Activated naive CD4-positive, alpha-beta T cell treated with anti-CD3 and anti-CD28 coated beads for 36 hours (primary cell): ENCODE measurements at regions not wholly inside any gene's neighbourhood (a gene's known extent, or its start where the extent isn't known, plus 50 kb on each side); places are given as distances from the start of the nearest gene placed in this dataset.
"Not testable (repeated sequence)": the region's sequence is repeated elsewhere in the genome, so short reads cannot be mapped to it uniquely, and the experiment has no call there.

Experiments
- CTCF ChIA-PET: fragments of 350-600 bp; sonication (Branson Sonifier 250); formaldehyde crosslinking; loops from one replicate; lab custom pipeline; 2021; ENCODE audit warnings: antibody characterized with exemption; lab: Charles Lee
- DNase-seq: peaks from one replicate; pipeline ENCODE4 v3.0.0-alpha.2; 2020
- H3K27ac Mint-ChIP-seq: one replicate; pipeline ENCODE4 v1.8.0; 2021; ENCODE audit warnings: mild to moderate bottlenecking, mixed read lengths
- H3K27me3 Mint-ChIP-seq: one replicate; pipeline ENCODE4 v1.8.0; 2021; ENCODE audit warnings: low read depth, mixed read lengths
- H3K36me3 Mint-ChIP-seq: one replicate; pipeline ENCODE4 v1.8.0; 2021; ENCODE audit warnings: low read depth, mixed read lengths
- H3K4me1 Mint-ChIP-seq: one replicate; pipeline ENCODE4 v1.8.0; 2021; ENCODE audit warnings: low read depth, mixed read lengths
- H3K4me3 Mint-ChIP-seq: one replicate; pipeline ENCODE4 v1.8.0; 2021; ENCODE audit warnings: mild to moderate bottlenecking, moderate library complexity, mixed read lengths
- H3K9me3 Mint-ChIP-seq: one replicate; pipeline ENCODE4 v1.8.0; 2021; ENCODE audit warnings: mixed read lengths
- intact Hi-C: fragments of 100-400 bp; cut with micrococcal nuclease; formaldehyde crosslinking; loops from one replicate; pipeline ENCODE4 v1.15.1; 2023

DNA sequence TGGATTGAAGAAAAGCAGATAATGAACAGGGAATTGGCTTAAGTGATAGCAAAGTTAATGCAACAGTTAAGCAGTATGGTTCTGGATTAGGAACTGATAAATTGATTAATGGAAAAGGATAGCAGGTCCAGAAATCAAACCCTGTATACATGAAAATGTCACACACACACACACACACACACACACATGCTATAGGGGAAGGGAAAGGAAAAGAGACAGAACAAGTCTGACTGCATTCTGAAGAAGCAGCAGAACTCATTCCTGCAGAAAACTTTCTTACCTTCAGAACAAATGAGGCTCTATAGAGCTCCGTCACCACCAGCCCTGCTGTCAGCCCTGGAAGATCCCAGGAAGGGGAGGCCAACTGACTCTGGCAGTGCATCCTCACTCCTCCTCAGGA lies 173.2 kb upstream of the NUDT10 start:
- H3K4me1 Mint-ChIP-seq, intact Hi-C loops, H3K36me3 Mint-ChIP-seq, DNase-seq, H3K27me3 Mint-ChIP-seq, H3K9me3 Mint-ChIP-seq, H3K27ac Mint-ChIP-seq, H3K4me3 Mint-ChIP-seq: not testable (repeated sequence)
- CTCF ChIA-PET = interaction anchor here (0.7 kb wide), 1 partner anchor 20 kb away, joined by 4 read pairs; no protein-coding TSS in a partner anchor

- no peaks in the 10 kb centered on the region for H3K9me3 Mint-ChIP-seq
- intact Hi-C loops = no loop called here
- H3K4me3 Mint-ChIP-seq = no peak overlapping the region
- H3K27me3 Mint-ChIP-seq = no peaks in the 10 kb centered on the region
- CTCF ChIA-PET = no interaction called here
- peaks cover 1% of the 10 kb centered on the region for H3K36me3 Mint-ChIP-seq
- no peak overlapping the region for H3K27ac Mint-ChIP-seq
- DNase-seq = no peak
- no peaks in the 10 kb centered on the region for H3K4me1 Mint-ChIP-seq
These were observed 168.9 kb upstream of the NUDT10 start for GRCh38 chrX:51163730-51164129.

- intact Hi-C loops, H3K27ac Mint-ChIP-seq: not testable (repeated sequence)
These were observed 154.2 kb upstream of the NUDT10 start for GRCh38 chrX:51178356-51178900.

GRCh38 chrX:51179805-51180204 lies 152.8 kb upstream of the NUDT10 start:
- H3K9me3 Mint-ChIP-seq, intact Hi-C loops, DNase-seq, H3K36me3 Mint-ChIP-seq, H3K4me1 Mint-ChIP-seq, H3K27ac Mint-ChIP-seq, H3K4me3 Mint-ChIP-seq, H3K27me3 Mint-ChIP-seq: not testable (repeated sequence)
- CTCF ChIA-PET = interaction anchor here (0.5 kb wide), 1 partner anchor 21 kb away, joined by 4 read pairs; no protein-coding TSS in a partner anchor

More at GRCh38 chrX:51178356-51178900, 154.2 kb upstream of the NUDT10 start:
- H3K9me3 Mint-ChIP-seq, H3K36me3 Mint-ChIP-seq, H3K4me1 Mint-ChIP-seq, CTCF ChIA-PET, H3K4me3 Mint-ChIP-seq, H3K27me3 Mint-ChIP-seq, DNase-seq: not testable (repeated sequence)

- no peaks in the 10 kb centered on the region for H3K4me1 Mint-ChIP-seq
- DNase-seq = no peak
- no peak overlapping the region for H3K27ac Mint-ChIP-seq
- CTCF ChIA-PET = no interaction called here
- intact Hi-C loops = no loop called here
- peaks cover 1% of the 10 kb centered on the region for H3K36me3 Mint-ChIP-seq
- H3K9me3 Mint-ChIP-seq = no peaks in the 10 kb centered on the region
- H3K4me3 Mint-ChIP-seq = no peak overlapping the region
- no peaks in the 10 kb centered on the region for H3K27me3 Mint-ChIP-seq
These were observed 150.1 kb upstream of the NUDT10 start for GRCh38 chrX:51182545-51182944.

GRCh38 chrX:51192104-51192503 lies 140.5 kb upstream of the NUDT10 start:
- Mint-ChIP-seq H3K4me3 (no peak overlapping the region), H3K27me3 (no peaks in the 10 kb centered on the region), H3K4me1 (no peaks in the 10 kb centered on the region), H3K36me3 (peaks cover 16% of the 10 kb centered on the region), H3K9me3 (peaks cover 16% of the 10 kb centered on the region), H3K27ac (no peak overlapping the region)
- CTCF ChIA-PET = no interaction called here
- DNase-seq = no peak
- intact Hi-C loops = no loop called here

GRCh38 chrX:51215266-51215665 lies 117.4 kb upstream of the NUDT10 start:
- intact Hi-C loops = no loop called here
- no peaks in the 10 kb centered on the region for H3K27me3 Mint-ChIP-seq
- H3K27ac Mint-ChIP-seq = no peak overlapping the region
- CTCF ChIA-PET = no interaction called here
- H3K36me3 Mint-ChIP-seq = no peaks in the 10 kb centered on the region
- no peak overlapping the region for H3K4me3 Mint-ChIP-seq
- no peaks in the 10 kb centered on the region for H3K4me1 Mint-ChIP-seq
- H3K9me3 Mint-ChIP-seq = no peaks in the 10 kb centered on the region
- DNase-seq = no peak

DNA sequence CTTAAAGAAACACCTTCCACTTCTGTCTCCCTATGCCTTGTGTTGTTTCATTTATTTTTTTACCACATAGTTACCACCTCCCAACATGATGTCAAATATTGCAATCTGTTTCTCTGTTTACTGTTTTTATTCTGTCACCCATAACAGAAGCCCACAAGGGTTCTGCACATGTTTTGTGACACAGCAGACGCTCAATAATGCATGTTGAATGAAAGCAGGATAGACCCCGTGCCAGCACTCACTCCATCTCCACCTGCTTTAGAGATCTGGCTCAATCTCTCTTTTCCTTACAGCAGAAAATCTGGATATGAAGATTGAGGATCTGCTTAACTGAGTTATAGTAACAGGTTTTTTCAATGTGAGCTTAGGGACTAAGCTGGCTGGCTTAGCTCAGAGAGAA lies 116.8 kb upstream of the NUDT10 start:
- H3K27ac Mint-ChIP-seq = no peak overlapping the region
- no peak for DNase-seq
- H3K9me3 Mint-ChIP-seq = peaks cover under 1% of the 10 kb centered on the region
- H3K4me3 Mint-ChIP-seq = no peak overlapping the region
- intact Hi-C loops = no loop called here
- H3K36me3 Mint-ChIP-seq = no peaks in the 10 kb centered on the region
- no peaks in the 10 kb centered on the region for H3K4me1 Mint-ChIP-seq
- CTCF ChIA-PET = no interaction called here
- no peaks in the 10 kb centered on the region for H3K27me3 Mint-ChIP-seq

DNA sequence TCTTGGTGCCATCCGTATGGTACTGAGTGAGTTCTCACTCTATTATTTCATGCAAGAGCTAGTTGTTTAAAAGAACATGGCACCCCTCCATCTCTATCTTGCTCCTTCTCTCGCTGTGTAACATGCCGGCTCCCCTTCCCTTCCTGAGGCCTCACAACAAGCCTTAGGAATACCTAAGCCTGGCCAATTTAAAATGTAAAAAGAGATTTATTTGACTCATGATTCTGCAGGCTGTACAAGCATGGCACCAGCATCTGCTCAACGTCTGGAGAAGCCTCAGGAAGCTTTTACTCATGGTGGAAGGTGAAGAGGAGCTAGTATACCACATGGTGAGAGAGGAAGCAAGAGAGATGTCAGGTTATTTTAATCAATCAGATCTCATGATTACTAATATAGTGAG lies 90.4 kb upstream of the NUDT10 start:
- Mint-ChIP-seq H3K27me3 (no peaks in the 10 kb centered on the region), H3K36me3 (peaks cover 35% of the 10 kb centered on the region)

DNA sequence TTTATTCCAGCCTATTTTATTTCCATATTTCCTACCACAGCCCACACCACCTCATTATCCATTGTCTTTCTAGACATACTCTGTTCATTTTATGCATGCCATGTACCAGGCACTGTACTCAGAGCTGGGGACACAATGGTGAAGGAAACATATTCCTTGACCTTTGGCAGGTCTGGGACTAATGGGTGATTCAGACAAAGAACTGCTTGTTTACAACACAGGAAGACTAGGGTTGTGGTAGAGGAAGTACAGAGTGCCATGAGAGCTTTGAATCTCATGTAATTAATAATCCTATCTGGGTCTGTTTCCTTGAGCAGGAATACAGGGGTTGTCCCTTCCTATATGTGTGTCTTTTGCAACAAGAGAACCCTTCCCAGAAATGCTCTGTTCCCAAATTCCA lies 75.1 kb upstream of the NUDT10 start:
- Mint-ChIP-seq H3K27me3 (no peaks in the 10 kb centered on the region), H3K4me3 (no peak overlapping the region), H3K4me1 (no peaks in the 10 kb centered on the region), H3K9me3 (peaks cover 4% of the 10 kb centered on the region), H3K27ac (no peak overlapping the region), H3K36me3 (peaks cover 2% of the 10 kb centered on the region)
- CTCF ChIA-PET = no interaction called here
- intact Hi-C loops = no loop called here
- DNase-seq = no peak

More for the DNA sequence above, 90.4 kb upstream of the NUDT10 start:
- H3K4me1 Mint-ChIP-seq = no peaks in the 10 kb centered on the region
- DNase-seq = no peak
- no peak overlapping the region for H3K4me3 Mint-ChIP-seq
- intact Hi-C loops = no loop called here
- peaks cover 37% of the 10 kb centered on the region for H3K9me3 Mint-ChIP-seq
- CTCF ChIA-PET = no interaction called here
- H3K27ac Mint-ChIP-seq = no peak overlapping the region

DNA sequence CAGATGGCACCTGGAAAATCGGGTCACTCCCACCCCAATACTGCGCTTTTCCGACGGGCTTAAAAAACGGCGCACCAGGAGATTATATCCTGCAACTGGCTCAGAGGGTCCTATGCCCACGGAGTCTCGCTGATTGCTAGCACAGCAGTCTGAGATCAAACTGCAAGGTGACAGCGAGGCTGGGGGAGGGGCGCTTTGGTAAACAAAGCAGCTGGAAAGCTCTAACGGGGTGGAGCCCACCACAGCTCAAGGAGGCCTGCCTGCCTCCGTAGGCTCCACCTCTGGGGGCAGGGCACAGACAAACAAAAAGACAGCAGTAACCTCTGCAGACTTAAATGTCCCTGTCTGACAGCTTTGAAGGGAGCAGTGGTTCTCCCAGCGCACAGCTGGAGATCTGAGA lies 70.4 kb upstream of the NUDT10 start:
- H3K27ac Mint-ChIP-seq, H3K27me3 Mint-ChIP-seq, intact Hi-C loops, DNase-seq, H3K4me1 Mint-ChIP-seq, H3K9me3 Mint-ChIP-seq, H3K4me3 Mint-ChIP-seq, CTCF ChIA-PET: not testable (repeated sequence)
- H3K36me3 Mint-ChIP-seq = peaks cover 13% of the 10 kb centered on the region

- H3K4me3 Mint-ChIP-seq = no peak overlapping the region
- H3K4me1 Mint-ChIP-seq = no peaks in the 10 kb centered on the region
- peaks cover 10% of the 10 kb centered on the region for H3K36me3 Mint-ChIP-seq
- H3K9me3 Mint-ChIP-seq = peaks cover 6% of the 10 kb centered on the region
- H3K27ac Mint-ChIP-seq = no peak overlapping the region
- intact Hi-C loops = no loop called here
- DNase-seq = no peak
- no peaks in the 10 kb centered on the region for H3K27me3 Mint-ChIP-seq
- CTCF ChIA-PET = no interaction called here
These were observed 60.0 kb upstream of the NUDT10 start for GRCh38 chrX:51272638-51273037.

- CTCF ChIA-PET = no interaction called here
- no peaks in the 10 kb centered on the region for H3K9me3 Mint-ChIP-seq
These were observed 50.8 kb upstream of the NUDT10 start for GRCh38 chrX:51281758-51282318.

More at GRCh38 chrX:51281758-51282318, 50.8 kb upstream of the NUDT10 start:
- Mint-ChIP-seq H3K27me3 (no peaks in the 10 kb centered on the region), H3K27ac (no peak overlapping the region), H3K4me1 (no peaks in the 10 kb centered on the region), H3K4me3 (no peak overlapping the region), H3K36me3 (peaks cover 3% of the 10 kb centered on the region)
- DNase-seq = no peak
- intact Hi-C loops = no loop called here
